H1 (cell line): ENCODE measurements at regions not wholly inside any gene's neighbourhood (a gene's known extent, or its start where the extent isn't known, plus 50 kb on each side); places are given as distances from the start of the nearest gene placed in this dataset.

Experiments used
- JUND ChIP-seq: IDR thresholded peaks from 2 replicates; pipeline ENCODE4 v1.6.1; 2011; ENCODE audit warnings: mild to moderate bottlenecking, improper control_type of control experiment, low read length
- POU5F1 ChIP-seq: IDR thresholded peaks from 2 replicates; pipeline ENCODE4 v1.6.1; 2011; ENCODE audit warnings: low read depth, mild to moderate bottlenecking, low read length, moderate library complexity
- RNF2 ChIP-seq: fragments of 200-900, 300-1000 bp; sonication (generic); IDR thresholded peaks from 2 replicates; pipeline ENCODE4 v1.7.1; 2016; ENCODE audit warnings: borderline replicate concordance, low read depth, mild to moderate bottlenecking, antibody characterized with exemption, low read length; ENCODE audit not compliant: poor library complexity, severe bottlenecking; ENCODE audit errors: missing control alignments
- SP4 ChIP-seq: IDR thresholded peaks from 2 replicates; pipeline ENCODE4 v1.6.1; 2012; ENCODE audit warnings: low read length, inconsistent platforms
- SUZ12 ChIP-seq: fragments of 200-600 bp; sonication (generic); IDR thresholded peaks from 2 replicates; pipeline ENCODE4 v1.6.1; 2012; ENCODE audit warnings: mild to moderate bottlenecking, inconsistent platforms, low read length, moderate library complexity, mixed read lengths
- TBP ChIP-seq: IDR thresholded peaks from 2 replicates; pipeline ENCODE4 v1.6.1; 2011; ENCODE audit warnings: low read depth, low read length, improper control_type of control experiment
- TF ChIP-seq, protein P1 (sequence below): fragments of 300-600 bp; sonication (generic); IDR thresholded peaks from 2 replicates; pipeline ENCODE4 v1.7.1; 2012; ENCODE audit warnings: low read length, moderate library complexity, mild to moderate bottlenecking, inconsistent platforms; ENCODE audit not compliant: insufficient replicate concordance
- TF ChIP-seq, protein P2 (sequence below), 3 experiments: IDR thresholded peaks; 1 replicate in 2 of 3; 2 replicates in 1 of 3; pipeline versions ENCODE4 v1.5.1 to v1.6.1; 2011; ENCODE audit warnings: low read length in 3 of 3, mild to moderate bottlenecking in 3 of 3, inconsistent platforms in 2 of 3, low read depth in 1 of 3, moderate library complexity in 1 of 3; ENCODE audit not compliant: insufficient read depth in 1 of 3; ENCODE audit errors: control extremely low read depth in 1 of 3

DNA sequence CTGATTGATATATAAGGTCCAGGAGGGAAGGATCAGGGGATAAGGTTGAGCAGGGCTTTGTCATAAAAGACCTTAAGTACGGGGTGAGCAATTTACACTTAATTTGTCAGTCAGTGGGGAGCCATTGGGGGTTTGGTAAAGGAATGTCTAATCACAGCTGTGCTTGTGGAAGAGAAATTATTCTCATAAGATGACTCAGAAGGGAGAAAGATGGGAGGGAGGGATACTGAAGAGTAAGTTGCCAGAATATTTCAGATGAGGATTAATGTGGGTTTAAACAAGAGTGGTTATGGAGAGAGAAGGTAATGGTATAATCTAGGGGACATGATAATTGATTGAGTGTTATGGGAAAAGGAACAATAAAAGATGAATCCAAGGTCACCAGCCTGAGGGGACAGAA is 500.1 kb upstream of the CCDC196 start (continued):
- TF ChIP-seq, protein P1, sequence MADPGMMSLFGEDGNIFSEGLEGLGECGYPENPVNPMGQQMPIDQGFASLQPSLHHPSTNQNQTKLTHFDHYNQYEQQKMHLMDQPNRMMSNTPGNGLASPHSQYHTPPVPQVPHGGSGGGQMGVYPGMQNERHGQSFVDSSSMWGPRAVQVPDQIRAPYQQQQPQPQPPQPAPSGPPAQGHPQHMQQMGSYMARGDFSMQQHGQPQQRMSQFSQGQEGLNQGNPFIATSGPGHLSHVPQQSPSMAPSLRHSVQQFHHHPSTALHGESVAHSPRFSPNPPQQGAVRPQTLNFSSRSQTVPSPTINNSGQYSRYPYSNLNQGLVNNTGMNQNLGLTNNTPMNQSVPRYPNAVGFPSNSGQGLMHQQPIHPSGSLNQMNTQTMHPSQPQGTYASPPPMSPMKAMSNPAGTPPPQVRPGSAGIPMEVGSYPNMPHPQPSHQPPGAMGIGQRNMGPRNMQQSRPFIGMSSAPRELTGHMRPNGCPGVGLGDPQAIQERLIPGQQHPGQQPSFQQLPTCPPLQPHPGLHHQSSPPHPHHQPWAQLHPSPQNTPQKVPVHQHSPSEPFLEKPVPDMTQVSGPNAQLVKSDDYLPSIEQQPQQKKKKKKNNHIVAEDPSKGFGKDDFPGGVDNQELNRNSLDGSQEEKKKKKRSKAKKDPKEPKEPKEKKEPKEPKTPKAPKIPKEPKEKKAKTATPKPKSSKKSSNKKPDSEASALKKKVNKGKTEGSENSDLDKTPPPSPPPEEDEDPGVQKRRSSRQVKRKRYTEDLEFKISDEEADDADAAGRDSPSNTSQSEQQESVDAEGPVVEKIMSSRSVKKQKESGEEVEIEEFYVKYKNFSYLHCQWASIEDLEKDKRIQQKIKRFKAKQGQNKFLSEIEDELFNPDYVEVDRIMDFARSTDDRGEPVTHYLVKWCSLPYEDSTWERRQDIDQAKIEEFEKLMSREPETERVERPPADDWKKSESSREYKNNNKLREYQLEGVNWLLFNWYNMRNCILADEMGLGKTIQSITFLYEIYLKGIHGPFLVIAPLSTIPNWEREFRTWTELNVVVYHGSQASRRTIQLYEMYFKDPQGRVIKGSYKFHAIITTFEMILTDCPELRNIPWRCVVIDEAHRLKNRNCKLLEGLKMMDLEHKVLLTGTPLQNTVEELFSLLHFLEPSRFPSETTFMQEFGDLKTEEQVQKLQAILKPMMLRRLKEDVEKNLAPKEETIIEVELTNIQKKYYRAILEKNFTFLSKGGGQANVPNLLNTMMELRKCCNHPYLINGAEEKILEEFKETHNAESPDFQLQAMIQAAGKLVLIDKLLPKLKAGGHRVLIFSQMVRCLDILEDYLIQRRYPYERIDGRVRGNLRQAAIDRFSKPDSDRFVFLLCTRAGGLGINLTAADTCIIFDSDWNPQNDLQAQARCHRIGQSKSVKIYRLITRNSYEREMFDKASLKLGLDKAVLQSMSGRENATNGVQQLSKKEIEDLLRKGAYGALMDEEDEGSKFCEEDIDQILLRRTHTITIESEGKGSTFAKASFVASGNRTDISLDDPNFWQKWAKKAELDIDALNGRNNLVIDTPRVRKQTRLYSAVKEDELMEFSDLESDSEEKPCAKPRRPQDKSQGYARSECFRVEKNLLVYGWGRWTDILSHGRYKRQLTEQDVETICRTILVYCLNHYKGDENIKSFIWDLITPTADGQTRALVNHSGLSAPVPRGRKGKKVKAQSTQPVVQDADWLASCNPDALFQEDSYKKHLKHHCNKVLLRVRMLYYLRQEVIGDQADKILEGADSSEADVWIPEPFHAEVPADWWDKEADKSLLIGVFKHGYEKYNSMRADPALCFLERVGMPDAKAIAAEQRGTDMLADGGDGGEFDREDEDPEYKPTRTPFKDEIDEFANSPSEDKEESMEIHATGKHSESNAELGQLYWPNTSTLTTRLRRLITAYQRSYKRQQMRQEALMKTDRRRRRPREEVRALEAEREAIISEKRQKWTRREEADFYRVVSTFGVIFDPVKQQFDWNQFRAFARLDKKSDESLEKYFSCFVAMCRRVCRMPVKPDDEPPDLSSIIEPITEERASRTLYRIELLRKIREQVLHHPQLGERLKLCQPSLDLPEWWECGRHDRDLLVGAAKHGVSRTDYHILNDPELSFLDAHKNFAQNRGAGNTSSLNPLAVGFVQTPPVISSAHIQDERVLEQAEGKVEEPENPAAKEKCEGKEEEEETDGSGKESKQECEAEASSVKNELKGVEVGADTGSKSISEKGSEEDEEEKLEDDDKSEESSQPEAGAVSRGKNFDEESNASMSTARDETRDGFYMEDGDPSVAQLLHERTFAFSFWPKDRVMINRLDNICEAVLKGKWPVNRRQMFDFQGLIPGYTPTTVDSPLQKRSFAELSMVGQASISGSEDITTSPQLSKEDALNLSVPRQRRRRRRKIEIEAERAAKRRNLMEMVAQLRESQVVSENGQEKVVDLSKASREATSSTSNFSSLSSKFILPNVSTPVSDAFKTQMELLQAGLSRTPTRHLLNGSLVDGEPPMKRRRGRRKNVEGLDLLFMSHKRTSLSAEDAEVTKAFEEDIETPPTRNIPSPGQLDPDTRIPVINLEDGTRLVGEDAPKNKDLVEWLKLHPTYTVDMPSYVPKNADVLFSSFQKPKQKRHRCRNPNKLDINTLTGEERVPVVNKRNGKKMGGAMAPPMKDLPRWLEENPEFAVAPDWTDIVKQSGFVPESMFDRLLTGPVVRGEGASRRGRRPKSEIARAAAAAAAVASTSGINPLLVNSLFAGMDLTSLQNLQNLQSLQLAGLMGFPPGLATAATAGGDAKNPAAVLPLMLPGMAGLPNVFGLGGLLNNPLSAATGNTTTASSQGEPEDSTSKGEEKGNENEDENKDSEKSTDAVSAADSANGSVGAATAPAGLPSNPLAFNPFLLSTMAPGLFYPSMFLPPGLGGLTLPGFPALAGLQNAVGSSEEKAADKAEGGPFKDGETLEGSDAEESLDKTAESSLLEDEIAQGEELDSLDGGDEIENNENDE, result no peak
- TF ChIP-seq JUND (no peak), SP4 (no peak), TBP (no peak), SUZ12 (no peak), POU5F1 (no peak), RNF2 (no peak)
- TF ChIP-seq, protein P2, sequence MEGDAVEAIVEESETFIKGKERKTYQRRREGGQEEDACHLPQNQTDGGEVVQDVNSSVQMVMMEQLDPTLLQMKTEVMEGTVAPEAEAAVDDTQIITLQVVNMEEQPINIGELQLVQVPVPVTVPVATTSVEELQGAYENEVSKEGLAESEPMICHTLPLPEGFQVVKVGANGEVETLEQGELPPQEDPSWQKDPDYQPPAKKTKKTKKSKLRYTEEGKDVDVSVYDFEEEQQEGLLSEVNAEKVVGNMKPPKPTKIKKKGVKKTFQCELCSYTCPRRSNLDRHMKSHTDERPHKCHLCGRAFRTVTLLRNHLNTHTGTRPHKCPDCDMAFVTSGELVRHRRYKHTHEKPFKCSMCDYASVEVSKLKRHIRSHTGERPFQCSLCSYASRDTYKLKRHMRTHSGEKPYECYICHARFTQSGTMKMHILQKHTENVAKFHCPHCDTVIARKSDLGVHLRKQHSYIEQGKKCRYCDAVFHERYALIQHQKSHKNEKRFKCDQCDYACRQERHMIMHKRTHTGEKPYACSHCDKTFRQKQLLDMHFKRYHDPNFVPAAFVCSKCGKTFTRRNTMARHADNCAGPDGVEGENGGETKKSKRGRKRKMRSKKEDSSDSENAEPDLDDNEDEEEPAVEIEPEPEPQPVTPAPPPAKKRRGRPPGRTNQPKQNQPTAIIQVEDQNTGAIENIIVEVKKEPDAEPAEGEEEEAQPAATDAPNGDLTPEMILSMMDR (IDR thresholded peaks at IDR 0.05; ENCODE audit: control extremely low read depth in 1 of 3, insufficient read depth in 1 of 3, low read depth in 1 of 3, low read length in 3 of 3), result no peak
